ENCODE measurements at regions not wholly inside any gene's neighbourhood (a gene's known extent, or its start where the extent isn't known, plus 50 kb on each side); places are given as distances from the start of the nearest gene placed in this dataset.

- TF ChIP-seq EZH2 (IDR thresholded peaks at IDR 0.05; ENCODE audit: borderline replicate concordance) (no peak), CTCF (IDR thresholded peaks at IDR 0.05; ENCODE audit: poor library complexity) (no peak), EZH2phosphoT487 (IDR thresholded peaks at IDR 0.05; ENCODE audit: low read depth, severe bottlenecking, unreplicated experiment) (no peak)
Measured at GRCh38 chr13:50140153-50140552, 124.9 kb downstream of the KCNRG start.

Measured in hepatocyte (in vitro differentiated cells).